ENCODE measurements at regions not wholly inside any gene's neighbourhood (a gene's known extent, or its start where the extent isn't known, plus 50 kb on each side); places are given as distances from the start of the nearest gene placed in this dataset.

GRCh38 chr6:82679232-82679631 lies 315.6 kb downstream of the TPBG start:
- DNase-seq = no peak

GRCh38 chr6:82680192-82680591 lies 316.6 kb downstream of the TPBG start:
- DNase-seq = no peak

- DNase-seq = no peak
These were observed 317.6 kb downstream of the TPBG start for GRCh38 chr6:82681119-82681714.

- no peak for DNase-seq
These were observed 323.1 kb downstream of the TPBG start for GRCh38 chr6:82686719-82687118.

DNA sequence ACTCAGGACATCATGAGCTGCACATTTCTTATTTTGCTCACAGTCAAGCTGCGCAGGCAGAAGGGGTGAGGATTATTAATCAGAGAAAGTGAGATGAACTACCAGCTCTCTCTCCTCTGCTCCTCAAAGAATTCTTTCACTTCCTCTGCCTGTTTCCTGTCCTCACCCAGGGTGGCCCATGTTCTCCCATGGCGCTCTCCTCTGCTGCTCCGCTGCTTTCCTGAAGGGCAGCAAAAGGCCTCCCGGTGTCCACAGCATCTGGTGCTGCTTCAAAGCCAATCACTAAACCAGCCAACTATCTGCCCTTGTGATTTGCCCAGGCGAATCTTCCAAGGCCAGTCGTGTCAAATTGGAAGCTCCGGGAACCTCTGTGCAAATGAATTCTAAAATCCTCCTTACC lies 324.2 kb downstream of the TPBG start:
- no peak for DNase-seq

GRCh38 chr6:82690283-82690682 lies 326.7 kb downstream of the TPBG start:
- no peak for DNase-seq

GRCh38 chr6:82691997-82692396 lies 328.4 kb downstream of the TPBG start:
- DNase-seq = no peak

DNA sequence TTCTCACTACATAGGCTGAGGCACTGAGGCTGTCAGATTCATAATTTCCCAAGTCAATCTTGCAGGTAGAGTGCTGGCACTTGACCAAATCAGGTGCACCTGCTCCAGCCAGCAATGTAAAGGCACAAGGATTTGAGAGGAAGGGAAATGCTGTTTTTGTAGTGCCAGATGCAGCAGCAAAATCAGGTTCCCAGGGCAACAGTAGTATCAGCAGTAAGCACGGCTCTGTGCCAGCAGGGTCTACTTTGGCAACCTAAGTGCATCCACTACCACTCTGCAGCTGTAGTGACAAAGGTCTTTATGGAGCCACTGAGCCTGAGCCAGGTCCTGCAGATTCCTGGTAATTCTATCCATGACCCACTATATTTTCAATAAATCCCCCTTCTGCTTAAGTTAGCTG lies 329.5 kb downstream of the TPBG start:
- DNase-seq = peak; percentile 92

DNA sequence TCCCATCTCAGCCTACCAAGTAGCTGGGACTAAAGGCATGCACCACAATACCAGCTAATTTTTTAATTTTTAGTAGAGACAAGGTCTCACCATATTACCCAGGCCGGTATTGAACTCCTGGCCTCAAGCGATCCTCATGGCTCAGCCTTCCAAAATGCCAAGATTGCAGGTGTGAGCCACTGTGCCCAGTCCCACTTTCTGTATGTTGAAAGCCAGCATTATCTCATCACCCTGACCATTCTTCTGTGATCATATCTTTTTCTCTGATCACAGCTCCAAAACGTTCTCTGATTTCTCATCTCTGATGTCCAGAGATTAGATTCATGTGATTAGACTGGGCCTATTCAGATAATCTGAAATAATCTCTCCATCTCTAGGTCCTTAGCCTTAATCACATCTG lies 337.7 kb downstream of the TPBG start:
- DNase-seq = no peak

- no peak for DNase-seq
These were observed 339.0 kb downstream of the TPBG start for GRCh38 chr6:82702574-82702973.

DNA sequence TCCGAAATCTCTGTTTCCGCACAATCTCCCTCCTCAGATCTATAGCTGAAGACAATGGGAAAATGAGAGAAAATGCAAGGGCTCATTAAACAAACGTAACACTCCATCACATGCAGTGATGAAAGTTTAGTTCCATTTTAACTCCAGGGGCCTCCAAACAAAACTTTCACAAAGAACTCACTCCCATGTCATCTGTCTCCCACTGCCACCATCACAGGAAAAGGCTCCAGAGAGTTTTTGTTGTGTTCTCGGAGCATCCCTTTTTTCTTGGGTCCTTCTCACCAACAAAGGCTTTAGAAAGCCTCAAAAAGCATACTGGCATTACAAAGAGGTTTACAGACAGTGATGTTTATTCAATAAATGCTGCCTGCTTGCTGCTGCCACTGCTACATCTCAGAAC lies 339.6 kb downstream of the TPBG start:
- DNase-seq = no peak

- no peak for DNase-seq
These were observed 340.4 kb downstream of the TPBG start for GRCh38 chr6:82704045-82704444.

DNA sequence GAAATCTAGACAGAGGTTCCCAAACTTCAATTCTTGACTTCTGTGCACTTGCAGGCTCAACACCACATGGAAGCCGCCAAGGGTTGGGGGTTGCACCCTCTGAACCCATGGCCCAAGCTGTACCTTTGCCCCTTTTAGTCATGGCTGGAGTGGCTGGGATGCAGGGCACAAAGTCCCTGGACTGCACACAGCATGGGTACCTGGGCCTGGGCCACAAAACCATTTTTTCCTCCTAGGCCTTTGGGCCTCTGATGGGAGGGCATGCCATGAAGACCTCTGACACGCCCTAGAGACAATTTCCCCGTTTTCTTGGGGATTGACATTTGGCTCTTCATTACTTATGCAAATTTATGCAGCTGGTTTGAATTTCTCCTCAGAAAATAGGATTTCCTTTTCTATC lies 342.0 kb downstream of the TPBG start:
- DNase-seq = no peak

- no peak for DNase-seq
These were observed 347.6 kb downstream of the TPBG start for GRCh38 chr6:82711105-82711827.

DNA sequence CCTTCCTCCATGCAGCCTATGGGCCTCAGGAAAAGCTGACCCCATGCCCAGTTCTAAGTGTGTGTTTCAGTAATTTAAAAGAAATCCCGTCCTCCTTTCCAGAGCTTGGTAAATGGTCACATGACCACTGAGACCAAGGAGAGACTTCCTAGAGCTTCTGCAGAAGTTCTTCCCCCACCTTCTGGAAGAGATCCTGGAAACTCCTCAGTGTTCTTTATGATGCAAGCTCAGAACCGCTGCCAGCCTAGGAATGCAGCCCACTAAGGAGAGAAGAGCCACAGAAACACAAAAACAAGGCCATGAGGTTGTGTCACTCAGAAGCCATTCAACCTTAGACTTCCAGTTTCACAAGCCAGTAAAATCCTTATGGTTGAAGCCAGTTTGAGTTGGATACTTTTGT lies 348.4 kb downstream of the TPBG start:
- DNase-seq = no peak

GRCh38 chr6:82712389-82712788 lies 348.8 kb downstream of the TPBG start:
- DNase-seq = no peak

DNA sequence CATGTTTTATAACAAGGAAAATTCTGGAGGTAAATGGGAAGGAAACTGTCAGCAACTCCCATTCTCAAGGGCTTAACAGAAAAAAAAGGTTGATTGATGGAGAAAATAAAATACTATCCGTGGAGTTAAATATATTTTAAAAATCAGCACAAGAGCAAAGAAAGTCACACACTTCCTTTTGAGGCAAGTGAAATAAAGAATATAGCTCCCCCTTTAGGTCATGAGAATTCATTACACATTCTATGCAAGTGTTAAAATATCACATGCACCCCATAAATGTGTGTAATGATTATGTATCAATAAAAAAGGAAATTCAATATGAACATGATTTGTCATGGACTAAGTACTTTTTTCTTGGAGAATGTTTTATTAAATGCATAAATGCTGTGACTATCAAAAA lies 349.2 kb downstream of the TPBG start:
- DNase-seq = no peak

GRCh38 chr6:82720992-82721391 lies 344.6 kb downstream of the UBE3D start:
- DNase-seq = no peak

DNA sequence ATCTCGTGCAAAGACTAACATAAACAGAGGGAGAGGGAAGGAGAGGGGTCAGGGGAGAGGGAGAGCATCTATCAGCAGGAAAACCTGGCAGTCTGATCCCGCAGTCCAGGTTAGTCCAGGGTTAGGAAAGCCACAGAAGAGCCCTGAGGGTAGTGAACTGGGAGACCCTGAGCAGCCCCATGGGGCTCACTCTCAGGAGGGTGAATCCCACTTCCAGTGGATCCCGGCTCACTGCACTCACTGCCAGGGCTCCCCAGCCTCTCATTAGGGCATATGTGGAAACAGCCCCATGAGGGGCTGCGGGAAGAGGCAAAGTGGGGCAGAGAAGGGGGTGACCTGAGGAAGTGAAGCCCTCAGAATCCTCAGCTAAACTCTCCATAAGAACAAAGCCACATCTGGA lies 329.9 kb downstream of the UBE3D start:
- DNase-seq = no peak

DNA sequence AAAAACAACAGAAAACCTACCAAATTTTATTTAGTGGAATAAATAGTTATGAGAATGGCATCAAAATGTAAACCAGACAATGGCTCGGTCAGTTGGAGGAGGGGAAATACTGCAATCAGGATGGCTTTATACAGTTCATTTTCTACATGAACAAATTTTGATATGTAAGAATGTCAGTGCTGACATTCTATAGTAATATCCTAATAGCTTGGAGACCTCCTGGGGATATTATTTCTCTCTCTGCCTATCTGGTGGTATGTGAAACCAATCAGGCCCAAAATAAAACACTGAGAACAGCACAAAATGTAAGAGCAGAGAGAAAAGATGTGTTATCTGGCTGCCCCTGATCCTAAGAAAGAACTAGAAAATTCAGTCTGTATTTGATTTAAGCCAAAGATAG lies 327.7 kb downstream of the UBE3D start:
- no peak for DNase-seq

DNA sequence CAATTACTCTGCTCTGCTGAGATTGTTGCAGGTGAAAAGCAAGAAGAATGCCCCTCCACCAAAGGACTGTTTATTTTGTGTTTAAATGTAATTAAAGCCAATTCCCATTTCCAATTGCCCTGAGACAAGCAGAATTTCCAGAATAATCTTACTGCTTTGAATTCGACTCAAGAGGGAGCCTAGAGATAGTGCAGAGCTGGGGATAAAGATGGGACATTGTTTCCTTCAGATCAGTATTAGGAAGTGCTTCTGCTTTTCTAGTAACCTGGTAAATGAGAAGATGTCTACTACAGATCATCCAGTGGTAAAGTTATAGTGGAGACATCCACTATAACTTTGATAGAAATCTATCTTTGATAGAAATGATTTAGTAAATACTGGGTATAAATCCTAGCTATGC lies 326.9 kb downstream of the UBE3D start:
- no peak for DNase-seq

GRCh38 chr6:82739303-82739702 lies 326.3 kb downstream of the UBE3D start:
- DNase-seq = no peak

- no peak for DNase-seq
These were observed 325.6 kb downstream of the UBE3D start for GRCh38 chr6:82740072-82740471.

GRCh38 chr6:82741325-82741995 lies 324.2 kb downstream of the UBE3D start:
- no peak for DNase-seq

DNA sequence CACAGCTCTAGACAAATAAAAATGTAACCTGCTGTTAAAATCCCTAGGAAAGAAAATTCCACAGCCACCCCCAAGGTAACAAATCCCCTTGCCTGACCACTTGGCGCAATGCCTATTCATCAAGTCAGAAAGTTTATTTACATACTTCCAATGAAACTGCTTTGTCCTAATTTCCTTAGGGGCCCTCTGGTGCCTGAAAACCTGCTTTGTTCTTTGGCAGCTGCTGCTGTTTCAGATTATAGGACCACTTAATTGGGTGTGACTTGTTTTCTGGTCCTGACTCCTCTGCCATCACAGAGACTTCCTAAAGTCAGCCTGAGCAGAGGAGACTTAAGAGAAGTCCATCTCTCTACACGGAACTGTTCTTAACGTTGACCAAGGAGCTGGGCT lies 323.6 kb downstream of the UBE3D start:
- DNase-seq = no peak
